GM21737 (cell line): ENCODE measurements at regions not wholly inside any gene's neighbourhood (a gene's known extent, or its start where the extent isn't known, plus 50 kb on each side); places are given as distances from the start of the nearest gene placed in this dataset.

Source experiments
- ATAC-seq: cut with Tn5 transposase; IDR thresholded peaks from one replicate; pipeline ENCODE4 v1.9.1; 2021; ENCODE audit warnings: mild to moderate bottlenecking, moderate library complexity; ENCODE audit not compliant: unreplicated experiment

DNA sequence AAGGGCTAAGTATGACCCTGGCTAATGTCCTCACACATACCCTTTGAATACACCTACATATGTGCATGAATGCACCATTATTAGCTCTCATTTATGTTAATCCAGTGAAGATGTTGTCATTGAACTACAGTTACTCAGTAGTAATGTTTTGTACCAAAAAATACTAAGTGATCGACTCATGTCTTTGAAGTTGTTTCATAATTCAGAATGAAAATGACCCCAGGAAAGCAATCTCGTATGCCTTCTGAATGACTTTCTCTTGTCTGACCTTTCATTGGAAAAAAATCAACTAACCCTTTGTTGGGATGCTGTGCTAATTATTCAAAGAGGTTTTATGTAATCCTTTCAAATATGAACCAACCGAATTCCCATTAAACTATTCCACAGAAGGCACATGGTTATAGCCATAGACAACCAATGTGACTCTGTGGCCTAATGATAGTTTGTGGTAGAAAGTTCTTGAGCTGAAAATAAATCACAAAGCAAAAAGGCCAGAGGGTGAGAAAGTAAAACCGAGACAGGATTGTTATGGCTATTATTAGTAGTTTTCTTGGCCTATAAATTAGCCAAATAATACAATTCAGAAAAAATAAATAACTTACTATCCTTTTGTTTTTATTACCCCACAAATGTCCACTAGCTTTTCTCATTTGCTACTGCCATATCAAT lies 86.8 kb upstream of the STARD13 start:
- ATAC-seq = no peak

DNA sequence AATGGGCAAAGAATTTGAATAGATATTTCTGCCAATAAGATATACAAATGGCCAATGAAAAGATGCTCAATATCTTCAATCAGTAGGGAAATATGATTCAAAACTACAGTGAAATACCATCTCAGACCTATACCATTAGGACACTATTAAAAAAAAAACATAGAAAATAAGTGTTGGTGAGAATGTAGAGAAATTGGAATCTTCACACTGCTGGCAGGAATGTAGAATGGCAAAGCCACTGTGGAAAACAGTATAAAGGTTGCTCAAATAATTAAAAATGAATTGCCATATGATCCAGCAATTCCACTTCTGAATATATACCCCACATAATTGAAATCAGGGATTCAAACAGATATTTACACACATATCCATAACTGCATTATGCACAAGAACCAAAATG lies 88.1 kb upstream of the STARD13 start:
- no peak for ATAC-seq

DNA sequence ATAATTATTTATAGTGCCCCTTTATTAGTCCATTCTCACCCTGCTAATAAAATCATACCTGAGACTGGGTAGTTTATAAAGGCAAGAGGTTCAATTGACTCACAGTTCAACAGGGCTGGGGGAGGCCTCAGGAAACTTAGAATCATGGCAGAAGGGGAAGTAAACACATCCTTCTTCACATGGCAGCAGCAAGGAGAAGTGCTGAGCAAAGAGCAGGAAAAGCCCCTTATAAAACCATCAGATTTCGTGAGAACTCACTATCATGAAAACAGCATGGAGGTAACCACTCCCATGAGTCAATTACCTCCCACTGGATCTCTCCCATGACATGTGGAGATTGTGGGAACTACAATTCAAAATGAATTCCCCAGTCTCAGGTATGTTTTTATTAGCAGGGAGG lies 89.9 kb upstream of the STARD13 start:
- no peak for ATAC-seq

DNA sequence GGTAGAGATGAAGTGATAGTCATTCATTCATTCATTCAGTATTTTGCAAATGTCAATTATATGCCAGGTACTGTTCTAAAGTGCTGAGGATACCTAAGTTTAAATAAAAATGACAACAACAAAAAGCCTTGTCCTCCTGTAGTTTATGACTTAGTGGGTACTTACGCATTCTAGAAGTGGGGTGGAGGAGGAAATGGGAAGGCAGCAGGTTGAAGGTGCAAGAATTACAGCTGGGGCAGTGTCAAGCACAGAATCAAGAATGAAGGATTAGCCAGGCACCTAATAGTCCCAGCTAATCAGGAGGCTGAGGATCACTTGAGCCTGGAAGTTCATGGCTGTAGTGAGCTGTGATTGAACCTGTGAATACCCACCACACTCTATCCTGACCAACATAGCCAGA lies 90.7 kb upstream of the STARD13 start:
- ATAC-seq = no peak

DNA sequence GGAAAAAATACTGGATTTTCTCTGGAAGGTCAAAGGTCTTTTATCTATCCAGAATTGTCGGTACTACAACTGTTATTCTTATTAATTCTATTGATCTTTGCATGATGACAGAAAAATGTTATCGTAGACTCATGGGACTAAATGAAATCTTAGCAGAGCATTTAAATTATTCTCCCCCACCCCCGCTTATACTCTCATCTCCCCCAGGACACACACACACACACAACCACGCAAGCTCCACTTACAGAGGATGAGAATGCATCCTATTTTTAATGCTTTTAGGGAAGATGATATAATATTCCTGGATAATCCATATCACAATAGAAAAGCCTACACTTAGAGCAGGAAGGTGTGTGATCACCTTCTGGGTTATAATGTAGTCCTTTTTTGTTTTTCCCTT lies 91.9 kb upstream of the STARD13 start:
- no peak for ATAC-seq

DNA sequence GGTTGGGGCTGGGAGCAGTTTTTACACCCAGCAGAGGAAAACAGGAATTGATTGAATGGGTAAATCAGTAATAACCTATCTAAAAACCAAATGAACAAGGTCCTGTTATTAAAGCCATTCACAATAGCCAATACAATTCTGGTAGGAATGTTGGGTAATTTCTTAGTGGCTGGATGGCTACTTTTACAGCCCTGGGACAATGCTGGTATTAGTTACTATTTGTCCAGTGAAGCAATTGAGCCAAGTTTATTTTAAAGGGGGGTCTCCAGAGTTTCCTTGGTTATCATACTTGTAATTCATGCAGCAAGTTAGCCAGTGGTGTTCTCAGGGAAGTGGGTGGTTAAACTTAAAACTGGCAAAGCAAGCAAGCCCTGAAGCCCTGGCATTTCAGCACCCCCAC lies 92.3 kb upstream of the STARD13 start:
- no peak for ATAC-seq

DNA sequence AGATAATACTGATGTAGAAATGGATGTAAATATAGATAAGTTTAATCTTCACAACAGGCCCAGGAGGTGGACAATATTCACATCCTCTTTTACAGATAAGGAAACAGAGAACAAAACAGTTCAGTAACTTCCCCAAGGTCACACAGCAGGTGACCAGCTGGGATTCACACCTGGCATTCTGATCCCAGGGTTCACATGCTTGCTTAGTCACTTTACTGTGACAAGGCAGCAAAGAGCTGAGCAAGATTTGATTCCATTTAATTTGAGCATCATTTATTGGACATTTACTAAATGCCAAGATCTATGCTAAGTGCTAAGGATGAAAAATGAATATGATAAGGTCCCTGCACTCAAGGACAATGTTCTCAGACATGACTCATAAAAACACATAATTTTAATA lies 94.1 kb upstream of the STARD13 start:
- ATAC-seq = no peak

DNA sequence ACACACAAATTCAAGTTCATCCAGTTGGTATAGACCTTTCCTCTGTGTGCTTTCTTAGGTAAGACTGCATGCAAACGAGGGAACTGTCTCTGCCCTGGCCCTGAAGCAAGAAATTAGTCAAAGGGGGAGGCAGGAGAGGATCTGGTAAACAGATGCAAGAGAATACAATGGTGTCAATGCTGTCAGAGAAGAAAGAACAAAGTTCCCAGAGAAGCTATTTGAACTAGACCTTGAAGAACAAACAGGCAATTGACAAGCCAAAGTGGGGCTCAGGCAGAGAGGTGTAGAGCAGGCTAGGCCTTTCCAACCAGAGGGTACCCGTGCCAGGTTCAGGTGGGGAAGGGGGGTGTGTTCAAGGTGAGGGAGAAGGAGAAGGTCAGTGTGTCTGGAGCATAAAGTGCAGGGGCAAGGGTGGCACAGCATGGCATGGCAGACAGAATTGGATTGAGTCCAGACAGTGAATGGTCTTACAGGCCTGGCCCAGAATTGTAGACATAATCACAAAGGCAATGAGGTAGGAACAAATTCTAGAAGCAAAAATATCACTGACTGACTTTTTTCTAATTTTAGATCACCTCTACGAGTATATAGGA lies 95.0 kb upstream of the STARD13 start:
- ATAC-seq = no peak

DNA sequence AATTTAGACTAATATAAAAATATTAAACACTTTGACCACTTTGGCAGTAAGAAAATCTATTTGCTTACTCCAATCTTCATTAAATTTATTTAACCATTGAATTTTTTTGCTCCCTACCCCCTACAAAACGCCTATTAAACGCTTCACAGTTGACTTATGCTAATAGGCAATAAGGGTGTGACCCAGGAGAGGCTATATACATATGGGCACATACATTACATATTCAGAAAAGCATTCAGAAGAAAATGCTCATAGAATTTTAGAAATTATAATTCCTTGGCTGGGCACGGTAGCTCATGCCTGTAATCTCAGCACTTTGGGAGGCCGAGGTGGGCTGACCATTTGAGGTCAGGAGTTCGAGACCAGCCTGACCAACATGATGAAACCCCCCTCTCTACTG lies 95.6 kb upstream of the STARD13 start:
- ATAC-seq = no peak

DNA sequence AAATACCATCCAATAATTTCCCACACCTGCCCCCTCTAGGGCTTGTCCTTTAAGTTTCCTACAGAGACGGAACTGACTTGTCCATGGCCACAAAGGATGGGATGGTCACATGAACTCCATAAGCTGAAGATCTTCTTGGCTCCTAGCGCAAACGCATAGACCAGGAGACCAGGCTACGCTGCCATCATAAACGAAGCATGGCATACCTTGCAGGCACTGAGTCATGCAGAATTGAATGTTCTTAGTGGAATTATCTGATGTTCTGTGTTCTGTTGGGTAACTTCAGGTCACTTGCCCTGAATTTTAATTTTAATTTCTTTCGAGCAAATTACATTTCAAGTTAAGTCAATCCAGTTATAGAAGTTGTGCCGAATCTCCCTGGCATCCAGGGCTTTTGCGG lies 96.4 kb upstream of the STARD13 start:
- no peak for ATAC-seq

DNA sequence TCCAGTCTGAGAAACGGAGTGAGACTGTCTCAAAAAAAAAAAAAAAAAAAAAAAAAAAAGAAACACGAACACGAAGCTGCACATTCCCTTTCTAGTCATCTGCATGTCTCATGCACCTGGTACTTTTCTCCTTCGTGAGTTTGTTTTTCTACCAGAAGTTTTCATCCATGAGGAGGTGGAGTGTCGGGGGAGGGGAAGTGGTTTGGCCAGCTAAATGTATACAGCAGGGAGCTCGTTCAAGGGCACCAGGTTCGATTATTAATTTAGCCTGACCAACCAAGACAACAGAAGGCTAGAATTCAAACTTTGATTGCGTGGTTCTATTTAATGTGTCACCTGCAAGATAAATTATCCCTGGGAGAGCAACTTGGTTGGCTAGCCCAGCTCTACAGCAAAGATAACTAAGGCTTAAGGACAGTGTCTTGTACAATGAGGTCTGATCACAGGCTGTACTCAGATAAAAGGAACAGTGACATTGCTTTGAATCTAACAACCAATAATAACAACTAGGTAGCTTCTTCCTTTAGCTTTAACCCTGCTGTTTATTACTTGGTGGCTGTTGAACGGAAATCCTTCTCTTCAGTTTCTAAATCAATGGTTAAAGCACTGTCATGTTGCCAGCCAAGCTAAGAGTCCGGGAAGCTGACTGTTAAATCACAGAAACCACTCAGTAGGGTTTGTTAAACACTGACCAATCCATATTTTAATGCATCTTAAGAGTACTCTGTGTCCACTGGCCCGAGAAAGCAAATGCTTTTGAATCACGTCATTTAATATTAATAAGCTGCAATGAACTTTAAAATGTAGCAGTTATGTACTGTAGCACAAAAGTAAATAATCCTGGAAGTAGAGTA lies 98.4 kb upstream of the STARD13 start:
- no peak for ATAC-seq

DNA sequence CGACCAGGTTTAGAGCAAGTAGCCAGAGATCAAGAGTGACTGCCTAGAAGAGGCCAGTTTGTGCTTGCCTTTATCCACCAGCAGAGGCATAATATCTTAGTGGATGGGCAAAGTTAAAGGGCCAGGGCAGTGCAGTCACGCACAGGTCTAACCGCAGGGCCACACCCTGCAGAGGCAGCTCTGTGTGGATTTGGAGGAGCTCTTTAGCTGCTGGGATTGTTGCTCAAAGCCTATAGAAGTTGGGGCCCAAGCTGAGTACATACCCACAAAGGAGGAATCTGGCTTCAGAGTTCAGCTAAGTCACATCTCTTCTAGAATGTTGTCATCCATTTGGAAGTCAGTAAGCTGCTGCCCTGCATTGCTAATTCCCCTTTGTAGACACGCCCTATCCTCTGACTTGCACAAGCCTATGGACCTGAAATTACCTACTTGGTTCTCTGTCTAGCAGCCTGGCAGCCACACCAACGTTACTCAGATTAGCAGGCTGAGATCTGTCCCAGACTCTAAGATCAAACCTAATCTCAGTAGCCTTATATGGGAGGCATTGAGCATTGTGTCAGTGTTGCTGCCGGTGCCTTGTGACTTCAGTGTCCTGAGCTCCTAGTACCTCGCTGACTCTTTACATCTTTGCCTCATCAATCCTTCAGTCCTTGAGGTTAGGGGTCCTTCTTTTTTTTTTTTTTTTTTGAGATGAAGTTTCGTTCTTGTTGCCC lies 102.9 kb upstream of the STARD13 start:
- no peak for ATAC-seq

DNA sequence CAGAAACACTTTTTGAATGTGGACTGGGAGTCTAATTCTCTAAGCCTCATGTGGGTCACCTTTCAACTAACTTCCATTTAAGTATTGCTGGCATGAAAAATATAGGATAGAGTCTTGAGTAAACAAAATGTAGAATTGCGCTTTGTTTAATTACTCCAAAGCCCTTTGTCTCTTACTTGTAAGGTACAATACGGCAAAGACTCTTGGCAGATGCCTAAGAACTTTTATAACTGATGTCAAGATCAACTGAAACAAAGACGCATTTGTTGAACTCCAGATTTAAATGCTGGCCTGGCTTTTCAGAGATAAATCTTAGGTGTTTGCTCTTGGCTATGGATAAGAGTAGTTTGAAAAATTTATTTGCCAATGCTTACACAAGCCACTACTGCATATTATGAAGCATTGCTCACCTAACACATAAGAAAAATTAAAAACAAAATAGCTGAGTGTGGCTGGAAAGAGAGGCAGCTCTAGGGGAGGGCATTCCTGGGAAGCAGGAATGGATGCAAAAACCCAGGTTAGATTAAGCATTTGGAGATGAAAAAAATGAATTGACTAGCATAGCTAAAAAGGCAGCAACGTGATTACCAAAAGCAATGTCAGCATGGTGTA lies 107.3 kb upstream of the STARD13 start:
- no peak for ATAC-seq

DNA sequence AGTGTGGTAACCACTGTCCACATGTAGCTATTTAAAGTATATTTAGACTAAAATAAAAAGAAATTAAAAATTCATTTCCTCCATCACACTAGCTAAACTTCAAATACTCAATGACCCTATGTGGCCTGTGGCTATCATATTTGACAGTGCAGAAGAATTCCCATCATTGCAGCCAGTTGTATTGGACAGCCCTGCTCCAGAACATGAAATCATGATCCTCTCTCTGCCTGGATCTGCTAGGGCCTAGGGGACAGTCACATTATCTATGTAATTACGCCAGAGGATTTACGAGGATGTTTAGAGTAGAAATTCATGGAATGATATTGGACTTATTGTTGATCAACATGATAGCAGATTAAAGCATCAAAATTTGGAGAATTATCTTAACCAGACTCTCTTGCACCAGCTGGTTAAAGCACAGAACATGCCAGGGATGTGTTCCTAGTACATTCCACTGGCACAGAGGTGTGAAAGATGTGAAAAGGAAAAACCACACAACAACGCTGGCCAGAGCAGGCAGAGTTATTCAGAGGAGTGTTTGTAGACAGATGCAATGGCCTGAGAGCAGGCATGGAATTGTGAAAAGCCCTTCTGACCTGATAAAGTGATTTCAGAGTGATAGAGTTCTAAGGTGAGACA lies 108.9 kb upstream of the STARD13 start:
- ATAC-seq = no peak

DNA sequence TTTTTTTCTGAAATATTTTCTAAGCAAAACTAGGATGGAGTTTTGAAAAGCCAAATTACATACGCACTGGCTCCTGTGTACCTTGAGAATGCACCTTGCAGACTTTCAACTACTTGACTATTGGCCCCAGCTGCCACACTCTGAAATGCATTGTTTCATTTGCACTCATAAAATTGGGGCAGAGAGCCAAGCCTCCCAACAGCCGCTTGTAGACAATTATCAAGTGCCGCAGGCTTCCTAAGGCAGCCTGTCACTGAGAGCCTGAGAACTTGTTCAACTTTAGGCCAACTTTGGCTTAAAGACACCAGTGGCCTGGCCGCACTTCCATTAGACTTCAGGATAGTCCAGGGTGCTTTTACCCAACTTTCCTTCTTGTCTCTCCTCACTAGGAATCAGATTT lies 115.7 kb upstream of the STARD13 start:
- no peak for ATAC-seq

DNA sequence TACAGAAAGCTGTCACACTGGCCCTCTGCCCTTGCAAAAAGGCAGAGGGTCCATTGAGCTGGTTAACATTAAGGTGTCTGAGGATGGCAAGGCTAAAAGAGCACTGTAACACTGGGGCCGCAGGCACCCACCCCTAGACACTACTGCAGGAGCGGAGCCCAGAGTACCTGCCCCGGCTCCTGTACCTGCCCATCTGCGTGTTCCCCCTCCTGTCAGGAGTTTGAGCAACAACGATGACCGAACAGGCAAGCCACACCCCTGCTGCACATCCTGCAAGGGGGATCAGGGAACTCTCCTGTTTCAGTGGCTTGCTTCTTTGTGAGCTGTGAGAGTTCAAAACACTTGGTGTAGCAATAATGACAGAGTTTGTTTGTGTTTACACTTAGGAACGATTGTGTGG lies 117.4 kb upstream of the STARD13 start:
- ATAC-seq = no peak

DNA sequence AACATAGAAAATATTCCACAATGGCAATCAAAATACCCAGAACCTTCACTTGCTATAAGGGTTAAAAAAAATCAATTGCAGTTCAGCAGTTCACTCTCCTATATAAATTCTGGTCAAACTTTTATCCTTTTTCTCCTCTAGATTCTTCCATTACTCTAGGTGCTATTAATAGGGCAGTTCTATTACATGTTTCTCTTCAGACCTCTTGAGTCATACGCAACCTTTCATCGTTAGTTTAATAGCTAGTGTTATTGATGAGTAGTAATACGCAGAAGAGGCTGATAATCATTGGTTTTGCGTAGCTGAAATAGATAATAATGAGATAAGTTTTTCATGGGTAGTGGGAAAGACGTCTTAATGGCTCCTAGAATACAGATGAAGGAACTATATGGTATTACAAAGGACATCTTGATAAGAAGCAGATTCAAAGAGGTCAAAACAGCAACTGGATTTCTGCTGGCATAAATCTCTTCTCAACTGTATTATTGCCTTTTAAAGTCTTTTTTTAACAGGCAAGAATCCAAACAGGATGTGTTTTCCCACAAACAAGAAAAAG lies 118.3 kb upstream of the STARD13 start:
- no peak for ATAC-seq

DNA sequence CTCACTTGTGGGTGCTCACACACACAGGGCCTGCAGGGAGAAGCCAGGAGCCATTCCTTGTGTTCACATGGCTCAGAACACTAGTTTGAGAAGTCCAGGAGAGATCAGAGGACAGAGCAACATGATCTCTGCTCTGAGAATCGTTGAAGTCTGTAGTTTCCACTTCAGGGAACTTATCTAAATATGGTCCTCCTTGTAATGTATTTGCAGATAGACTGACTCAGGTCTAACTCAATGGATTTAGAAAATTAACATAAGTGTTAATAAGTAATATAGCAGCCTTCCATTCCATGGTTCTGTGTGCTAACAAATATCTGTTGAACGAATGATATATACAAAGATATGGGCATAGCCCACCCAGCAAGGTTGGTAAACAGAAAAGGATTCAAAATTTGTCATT lies 119.8 kb upstream of the STARD13 start:
- ATAC-seq = no peak

DNA sequence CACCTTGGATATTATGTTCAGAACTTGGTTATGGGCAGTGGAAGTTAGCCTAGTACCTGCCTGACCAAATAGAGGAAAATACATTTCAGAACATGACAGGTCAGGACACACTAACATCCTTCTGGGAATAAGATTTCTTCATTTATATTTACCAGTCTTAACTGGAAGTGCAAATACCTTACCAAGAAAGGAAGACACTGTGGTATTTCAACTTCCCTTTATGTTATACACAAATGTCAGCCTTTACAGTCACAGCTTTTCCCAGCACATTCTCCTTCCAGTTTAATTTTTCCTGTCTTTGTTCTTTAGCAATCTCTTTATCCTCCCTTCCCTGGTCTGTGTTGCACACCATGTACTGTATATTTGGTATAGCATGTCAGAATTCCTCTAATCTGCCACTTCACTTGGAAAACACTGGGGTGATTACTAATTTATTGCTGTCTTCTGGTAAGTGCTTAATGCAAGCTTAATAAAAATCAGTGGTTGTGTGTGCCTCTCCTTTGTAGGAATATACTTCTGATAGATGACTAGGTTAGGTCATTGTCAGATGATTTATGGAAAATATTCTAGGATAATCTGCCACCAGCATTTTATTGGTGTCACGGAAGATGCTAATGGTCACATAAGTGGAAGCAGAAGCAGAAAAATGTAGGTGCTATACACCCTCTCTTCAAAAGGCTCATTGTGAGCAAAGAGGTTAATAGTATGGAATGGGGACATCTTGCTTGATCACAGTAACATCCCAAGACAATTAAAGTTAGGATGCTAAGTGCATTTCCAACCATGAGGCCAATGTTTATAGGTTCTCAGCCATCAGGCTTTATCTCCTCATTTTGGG lies 124.3 kb upstream of the STARD13 start:
- no peak for ATAC-seq
